Stimulated activated CD8-positive, alpha-beta memory T cell treated with anti-CD3 and anti-CD28 coated beads, Interleukin-7, amount 100 ng/mL, for 4 hours (primary cell): ENCODE measurements at regions not wholly inside any gene's neighbourhood (a gene's known extent, or its start where the extent isn't known, plus 50 kb on each side); places are given as distances from the start of the nearest gene placed in this dataset.
"Not testable (repeated sequence)": the region's sequence is repeated elsewhere in the genome, so short reads cannot be mapped to it uniquely, and the experiment has no call there.

Source experiments
- DNase-seq, 2 donors: peaks; one replicate each; pipeline ENCODE4 v3.0.0-alpha.2; 2020; ENCODE audit warnings: low read depth in 2 of 2

DNA sequence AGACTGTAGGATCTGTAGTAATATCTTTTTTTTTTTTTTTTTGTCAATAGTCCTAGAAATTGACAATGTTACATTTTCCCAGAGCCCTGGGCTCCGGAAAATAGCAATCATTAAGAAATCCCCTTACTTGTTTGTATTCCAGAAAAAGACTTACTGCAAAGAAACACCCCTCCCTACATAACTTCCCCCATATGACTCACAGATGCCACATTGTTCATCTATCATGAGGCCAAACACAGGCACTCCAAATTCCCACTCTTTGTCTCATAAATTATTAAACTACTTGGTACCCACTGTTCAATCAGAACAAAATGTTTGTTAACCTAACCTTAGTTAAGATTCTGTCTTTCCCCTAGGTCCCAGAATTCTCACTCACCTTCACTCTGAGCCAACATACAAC, 53.5 kb downstream of the TEX51 start:
- no peak for DNase-seq

DNA sequence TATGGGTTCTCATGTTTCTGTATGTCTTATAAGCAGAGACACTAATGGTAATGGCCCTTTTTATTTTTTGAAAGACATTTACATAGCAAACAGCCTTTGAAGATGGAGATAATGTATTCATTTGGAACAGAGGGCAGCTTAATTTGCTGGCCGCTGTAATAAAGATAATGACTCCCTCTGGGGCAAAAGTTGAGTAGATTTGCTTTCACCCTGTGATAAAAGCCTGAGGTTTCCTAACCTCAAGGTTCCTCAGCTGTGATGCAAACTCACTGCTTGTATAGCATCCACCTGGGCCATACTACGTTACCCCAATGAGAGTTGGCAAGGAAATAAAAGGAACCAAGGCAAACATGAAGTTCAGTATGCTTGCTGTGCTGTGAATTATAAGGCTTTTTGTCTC, 54.8 kb downstream of the TEX51 start:
- DNase-seq: no peak

DNA sequence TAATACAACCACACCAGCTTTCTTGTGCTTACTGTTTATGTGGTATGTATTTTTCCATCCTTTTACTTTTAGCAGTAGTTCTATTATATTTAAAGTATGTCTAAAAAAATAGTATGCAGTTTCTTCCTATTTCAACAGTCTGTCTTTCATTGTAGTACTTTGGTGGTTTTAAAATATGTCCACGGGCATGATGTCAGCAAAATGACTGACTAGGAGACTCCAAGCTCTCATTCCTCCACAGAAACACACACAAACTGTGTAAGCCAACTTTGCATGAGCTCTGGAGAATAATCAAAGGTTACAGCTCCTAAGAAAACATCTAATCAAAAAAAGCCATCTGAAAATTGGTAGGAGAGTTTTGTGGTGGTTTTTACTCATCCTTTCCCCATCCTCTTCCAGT, 56.1 kb downstream of the TEX51 start:
- DNase-seq: no peak

DNA sequence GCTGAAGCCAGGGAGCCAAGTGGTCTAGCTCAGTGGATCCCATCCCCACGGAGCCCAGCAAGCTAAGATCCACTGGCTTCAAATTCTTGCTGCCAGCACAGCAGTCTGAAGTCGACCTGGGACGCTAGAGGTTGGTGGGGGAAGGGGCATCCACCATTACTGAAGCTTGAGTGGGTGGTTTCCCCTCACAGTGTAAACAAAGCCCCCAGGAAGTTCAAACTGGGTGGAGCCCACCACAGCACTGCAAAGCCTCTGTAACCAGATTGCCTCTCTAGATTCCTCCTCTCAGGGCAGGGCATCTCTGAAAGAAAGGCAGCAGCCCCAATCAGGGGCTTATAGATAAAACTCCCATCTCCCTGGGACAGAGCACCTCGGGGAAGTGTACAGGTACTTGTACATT, 58.1 kb downstream of the TEX51 start:
- not testable (repeated sequence) for DNase-seq

DNA sequence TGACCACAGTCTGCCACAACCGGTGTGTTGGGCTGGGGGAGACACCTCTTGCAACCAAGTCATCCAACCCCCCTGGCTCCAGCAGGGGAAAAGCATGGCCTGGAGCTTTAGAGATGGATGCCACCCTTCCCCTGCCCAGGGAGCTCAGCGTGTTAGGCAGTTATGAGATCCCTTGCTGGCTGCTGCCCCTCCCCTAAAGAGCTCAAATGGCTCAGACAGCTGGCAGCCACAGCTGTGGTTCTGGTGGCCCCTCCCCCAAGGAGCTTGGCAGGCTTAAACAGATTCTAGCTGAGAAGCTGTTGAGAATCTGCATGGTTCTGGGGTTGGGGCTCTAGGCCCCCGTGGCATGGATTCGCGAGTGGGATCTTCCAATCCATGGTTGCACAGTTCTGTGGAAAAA, 64.7 kb downstream of the TEX51 start:
- no peak for DNase-seq

DNA sequence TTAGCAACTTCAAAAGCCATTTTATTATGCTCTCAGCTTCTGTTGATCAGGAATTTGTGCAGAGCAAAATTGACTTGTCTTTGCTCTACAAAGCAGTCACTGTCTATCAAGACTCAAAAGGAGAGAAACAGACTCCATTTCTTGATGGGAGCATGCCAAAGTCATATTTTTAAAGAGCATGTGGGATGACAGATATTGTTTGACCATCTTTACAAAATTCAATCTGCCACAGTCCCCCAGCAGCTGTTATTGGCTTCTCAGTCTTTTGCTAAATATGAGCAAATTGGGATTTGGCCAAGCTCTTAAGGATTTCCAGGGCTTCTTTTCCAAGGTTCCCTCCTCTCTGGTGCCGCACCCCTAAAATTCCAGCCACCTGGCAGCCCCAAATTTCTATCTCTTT, 67.9 kb downstream of the TEX51 start:
- DNase-seq: no peak

DNA sequence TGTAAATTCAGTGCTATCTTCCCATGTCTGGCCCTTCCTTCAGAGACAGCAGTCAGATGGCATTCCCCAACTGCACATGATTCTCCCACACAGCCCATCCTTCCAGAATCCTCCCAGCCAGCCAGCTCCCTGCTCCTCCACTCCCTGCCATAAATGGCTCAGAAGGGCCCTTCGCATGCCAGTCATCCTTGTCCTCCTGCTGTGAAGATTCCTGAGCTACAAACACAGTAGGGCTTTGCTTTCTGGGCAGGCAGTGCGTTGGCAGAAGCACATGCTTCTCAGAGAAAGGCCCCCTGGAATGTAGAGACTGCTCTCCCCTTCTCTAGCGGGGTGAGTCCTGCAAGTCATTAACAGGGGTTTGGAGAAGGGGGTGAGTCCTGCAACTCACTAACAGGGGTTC, 71.9 kb downstream of the TEX51 start:
- no peak for DNase-seq

DNA sequence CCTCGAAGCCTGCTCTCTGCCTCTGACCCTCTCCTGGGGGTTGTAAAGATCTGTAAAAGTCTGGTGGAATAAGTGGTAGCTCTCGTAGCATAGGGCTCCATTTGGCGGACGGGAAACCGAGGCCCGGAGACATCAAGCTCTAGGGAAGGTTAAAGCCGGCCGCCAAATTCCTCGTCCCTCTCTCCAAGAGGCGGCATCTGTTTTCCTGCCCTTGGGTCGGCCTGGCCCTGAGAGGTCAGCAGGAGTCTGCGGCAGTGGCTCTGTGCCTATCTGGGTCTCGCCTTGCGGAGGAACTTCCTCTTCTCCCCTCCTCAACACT, 72.4 kb downstream of the TEX51 start:
- DNase-seq: no peak

DNA sequence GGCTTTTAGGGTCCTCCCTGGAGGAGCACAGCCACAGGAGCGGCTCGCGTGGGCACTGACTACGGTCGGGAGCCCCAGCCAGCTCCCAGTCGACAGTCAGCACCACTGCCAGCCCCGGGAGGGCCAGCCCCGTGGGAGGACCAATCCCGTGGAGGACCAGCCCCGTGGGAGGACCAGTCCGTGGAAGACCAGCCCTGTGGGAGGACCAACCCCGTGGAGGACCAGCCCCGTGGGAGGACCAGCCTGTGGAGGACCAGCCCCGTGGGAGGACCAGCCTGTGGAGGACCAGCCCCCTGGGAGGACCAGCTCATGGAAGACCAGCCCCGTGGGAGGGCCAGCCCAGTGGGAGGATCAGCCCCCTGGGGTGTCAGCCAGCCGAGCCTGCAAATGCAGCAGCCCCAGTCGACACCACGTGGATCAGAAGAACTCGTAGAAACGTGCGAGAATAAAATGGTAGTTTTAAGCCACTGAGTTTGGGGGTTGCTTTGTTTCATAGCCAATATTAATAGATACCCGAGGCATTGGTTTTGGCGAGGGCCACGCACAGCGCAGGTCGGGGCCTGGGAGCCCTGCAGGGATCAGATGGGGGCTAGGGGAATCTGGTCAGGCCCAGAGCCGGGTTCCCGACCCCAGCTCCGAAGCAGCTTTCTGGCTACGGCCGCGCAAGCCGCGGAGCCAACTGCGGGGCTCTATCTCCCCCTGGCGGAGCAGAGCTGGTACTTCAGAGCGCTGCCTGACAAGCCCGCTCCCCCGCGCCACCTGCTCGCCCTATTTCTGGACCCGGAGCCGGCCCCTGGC, 73.0 kb downstream of the TEX51 start:
- peak; percentile 17 to 43 for DNase-seq

DNA sequence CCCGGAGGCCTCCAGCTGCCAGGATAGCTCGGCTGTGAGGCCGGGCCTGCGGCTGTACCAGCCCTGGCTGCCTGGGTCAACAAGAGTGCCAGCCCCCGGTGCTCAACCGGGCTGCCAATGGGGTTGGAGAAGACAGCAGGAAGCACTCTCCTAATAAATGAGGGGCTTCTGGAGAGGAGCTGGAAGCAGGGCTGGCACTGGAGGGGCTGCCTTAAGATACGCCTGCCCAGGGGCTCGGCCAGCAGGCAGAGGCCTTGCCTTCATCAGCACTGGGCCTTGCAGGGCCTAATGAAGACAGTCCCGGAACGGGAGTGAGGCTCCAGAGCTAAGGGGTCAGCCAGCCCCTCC, 73.6 kb downstream of the TEX51 start:
- DNase-seq: no peak

DNA sequence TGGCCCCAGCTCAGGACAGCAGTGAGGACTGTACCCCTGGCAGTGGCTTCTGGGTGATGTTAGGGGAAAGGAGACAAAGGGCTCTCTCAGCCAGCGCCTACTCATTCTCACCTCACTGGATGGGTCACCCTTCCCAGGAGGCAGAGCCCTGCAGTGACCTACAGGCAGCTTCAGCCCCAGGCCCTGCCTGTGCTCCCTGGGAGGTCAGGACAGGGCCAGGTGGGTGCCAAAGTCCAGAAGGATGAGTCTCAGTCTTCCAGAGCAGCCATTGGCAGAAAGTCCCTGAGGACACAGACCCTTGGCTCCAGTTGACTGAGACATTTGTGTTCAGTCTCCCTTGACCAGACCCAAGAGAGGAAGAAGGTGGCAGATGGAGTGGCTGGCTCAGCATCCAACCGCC, 75.1 kb downstream of the TEX51 start:
- DNase-seq: no peak

DNA sequence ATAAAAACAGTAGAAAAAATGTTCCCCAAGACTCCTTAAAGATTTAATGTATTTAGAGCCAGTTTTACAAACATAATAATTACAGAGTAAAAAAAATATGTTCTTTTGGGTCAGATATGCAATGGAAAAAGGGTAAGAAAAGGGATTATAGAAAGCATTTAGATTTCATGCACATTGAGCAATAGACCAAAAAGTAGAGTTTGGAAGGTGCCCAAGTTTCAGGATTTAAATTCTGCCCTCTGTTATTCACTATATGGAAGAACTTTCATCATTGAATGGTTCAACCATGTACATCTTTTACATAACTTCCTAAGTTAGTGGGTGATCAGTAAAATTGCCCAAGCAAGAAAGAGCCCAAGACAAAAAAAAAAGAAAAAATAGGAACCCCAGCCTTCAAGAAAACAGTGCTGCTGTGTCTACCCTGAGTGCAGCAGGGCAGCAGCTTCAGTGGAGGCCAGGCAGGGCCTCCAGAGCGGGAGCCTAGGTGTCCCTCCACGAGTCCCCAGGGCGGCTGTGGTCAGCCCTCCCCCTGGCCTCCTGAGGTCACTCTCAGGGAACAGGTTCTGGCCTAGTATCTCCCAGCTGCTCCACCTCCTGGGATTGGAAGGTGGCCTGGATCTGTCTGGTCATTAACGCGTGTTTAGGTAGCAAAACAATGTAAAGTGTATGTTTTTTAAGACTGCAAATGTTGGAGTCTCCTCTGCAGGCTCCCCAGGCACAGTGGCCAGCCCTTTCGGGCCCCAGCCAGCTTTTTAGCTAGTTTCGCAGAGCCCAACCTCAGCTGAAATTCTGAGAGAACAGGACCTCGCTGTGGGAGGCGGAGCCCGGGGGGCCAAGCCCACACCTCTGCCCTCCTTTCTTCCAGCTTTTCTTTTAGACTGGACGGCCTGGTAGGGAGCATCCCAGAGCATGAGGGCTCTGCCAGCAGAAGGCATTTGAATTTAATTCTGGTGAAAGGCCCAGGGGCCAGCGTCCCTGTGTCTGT, 77.3 kb downstream of the TEX51 start:
- DNase-seq: no peak

DNA sequence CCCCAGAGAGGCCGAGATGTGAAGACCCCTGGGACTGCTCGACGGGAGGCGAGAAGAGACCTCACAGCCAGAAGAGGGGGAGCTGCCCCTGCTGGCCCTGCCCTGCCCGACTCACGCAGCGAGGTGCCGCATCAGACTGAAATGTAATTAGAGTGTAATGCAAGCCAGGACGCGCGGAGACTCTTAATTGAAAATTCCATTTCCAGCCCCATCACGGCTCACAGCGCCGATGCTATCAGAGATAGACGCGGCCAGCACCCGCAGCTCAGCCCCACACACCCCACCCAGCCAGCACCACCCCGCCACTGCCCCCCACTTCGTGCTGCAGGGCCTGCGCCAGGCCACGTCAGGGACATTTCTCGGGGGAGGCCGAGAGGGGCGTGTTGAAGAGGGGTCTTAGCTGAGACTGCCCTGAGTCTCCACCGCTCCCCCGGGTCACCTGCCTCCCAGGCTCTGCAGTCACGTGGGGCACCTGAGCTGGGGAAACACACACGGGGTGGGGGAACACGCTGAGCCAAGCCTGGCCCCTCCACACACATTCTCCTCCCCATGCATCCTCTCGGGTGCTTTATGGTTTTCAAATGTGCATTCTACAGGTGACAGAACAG, 78.1 kb downstream of the TEX51 start:
- no peak for DNase-seq

DNA sequence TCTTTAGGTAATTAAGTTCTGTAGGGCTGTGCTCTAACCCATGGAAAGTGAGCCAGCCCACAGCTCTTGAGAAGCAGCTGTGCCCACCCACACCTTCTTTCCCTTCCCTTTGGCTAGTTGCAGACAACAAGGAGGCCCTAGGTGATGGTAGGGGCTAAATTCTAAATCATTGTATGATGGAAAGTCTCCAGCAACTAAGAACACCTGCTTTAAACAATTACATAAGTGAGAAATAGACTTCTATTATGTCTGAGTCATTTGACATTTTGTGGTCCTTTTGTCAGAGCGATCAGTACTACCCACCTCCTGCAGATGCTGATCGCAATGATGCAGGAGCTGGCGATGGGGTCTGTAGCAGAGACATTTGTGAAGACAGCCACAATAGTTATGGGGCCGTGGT, 79.6 kb downstream of the TEX51 start:
- DNase-seq: no peak

DNA sequence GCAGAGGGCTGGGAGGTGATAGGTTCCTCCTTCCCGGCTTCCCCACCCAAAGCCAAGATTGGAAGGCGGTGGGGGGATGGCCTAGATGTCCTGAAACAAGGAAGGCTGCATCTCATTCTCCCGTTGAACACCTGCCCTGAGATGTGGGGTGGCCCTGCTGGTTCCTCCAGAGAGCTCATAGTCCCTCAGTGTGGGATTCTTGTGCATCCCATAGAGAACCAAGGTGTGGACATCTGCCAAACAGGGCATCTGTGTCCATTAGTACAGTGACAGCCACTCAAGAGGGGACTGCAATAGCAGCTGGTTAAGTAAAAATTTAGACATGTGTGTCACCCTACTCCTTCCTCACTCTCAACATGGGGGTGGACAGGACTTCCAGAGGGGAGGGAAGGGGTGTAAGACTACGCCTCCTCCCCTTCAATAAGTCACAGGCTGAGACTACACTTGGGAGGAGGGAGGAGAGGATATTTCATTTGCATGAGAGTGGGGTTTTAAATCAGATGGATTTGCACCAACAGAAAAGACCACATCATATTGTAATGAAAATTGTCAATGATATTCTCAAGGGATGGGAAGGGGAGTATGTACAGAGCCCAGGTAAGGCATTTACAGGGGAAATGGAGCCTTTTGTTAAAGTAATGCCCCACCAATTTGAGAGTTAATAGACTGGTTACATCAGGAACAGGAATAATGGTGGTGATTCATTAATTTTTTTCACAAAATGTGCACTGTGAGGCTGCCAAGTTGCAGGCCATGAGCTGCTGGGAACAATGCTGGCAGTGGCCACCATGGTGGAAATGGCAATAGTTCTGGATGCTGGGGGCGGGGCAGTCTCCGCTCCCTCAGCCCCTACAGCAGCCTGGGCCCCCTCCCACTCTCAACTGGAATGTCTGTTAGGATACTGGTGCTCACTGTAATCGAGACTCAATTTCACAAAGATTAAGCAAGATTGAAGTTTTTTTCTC, 80.6 kb downstream of the TEX51 start:
- no peak for DNase-seq

DNA sequence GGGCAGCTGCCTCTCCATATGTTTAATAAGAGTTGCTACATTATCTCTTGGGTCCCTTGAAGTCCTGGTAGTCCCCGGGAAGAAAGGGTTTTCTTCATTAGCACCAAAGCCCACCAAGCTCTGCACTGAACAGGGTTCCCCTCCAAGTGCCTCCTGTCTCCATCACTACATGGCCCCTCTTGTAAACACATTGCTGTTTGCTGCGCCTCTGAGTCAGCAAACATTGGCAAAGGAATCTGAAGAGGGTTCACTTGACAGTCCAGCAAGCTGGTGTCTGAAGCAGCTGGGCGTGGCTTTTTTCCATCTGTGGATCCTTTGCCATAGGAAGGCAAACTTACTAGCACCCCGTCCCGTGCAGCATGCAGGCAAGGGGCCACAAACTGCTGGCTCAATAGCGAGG, 82.8 kb downstream of the TEX51 start:
- no peak for DNase-seq

DNA sequence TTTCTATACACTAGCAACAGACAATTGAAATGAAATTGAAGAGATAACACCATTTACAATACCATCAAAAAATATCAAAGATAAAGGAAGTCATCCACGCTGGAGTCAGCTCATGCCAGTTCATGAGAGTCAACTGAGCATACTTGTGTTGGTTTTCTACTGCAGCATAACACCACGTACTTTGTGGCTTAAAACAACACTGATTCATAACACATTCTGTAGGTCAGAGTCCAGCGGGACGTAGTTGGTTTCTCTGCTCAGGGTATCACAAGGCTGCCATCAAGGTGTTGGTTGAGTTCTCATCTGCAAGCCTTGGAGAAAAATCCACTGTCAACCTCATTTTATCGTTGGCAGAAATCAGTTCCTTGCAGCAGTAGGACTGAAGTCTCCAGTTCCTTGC, 84.2 kb downstream of the TEX51 start:
- DNase-seq: no peak

DNA sequence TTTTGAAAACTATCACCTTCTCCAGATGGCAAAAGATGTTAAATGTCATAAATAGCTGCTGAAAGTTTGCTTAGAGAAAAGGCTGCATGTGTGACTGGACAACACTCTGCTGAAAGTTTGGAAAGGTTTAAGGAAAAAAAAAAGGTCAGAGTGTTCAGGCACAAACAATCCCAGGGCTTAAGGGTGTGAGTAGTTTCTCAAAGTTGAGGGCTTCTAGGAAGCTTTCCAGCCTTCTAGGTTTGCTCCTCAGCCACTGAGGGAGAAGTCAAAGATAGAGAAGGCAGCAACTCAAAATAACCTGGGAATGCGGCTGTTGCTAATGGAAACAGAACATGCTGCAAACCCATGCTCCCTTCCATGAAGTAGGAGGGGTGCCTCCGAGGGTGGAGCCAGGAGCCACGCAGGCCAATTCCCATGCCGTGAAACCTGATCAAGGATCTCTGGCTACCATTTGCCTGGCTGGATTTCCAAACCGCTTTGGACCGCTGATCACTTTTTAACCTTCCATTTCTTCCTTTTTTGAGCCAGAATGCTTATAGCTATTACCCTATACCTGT, 88.0 kb downstream of the TEX51 start:
- no peak for DNase-seq

DNA sequence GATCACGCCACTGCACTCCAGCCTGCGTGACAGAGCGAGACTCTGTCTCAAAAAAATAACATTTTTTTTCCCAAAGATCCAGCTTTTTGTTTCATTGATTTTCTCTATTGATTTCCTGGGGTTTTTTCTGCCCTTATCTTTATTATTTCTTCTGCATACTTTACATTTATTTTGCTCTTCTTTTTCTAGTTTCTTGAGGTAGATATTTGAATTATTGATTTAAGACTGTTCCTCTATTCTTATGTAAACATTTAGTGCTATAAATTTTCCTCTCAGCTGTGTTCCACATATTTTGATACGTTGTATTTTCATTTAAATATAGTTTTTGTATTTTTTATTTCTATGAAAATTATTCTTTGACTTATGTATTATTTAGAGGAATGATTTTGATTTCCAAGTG, 89.8 kb downstream of the TEX51 start:
- DNase-seq: no peak

DNA sequence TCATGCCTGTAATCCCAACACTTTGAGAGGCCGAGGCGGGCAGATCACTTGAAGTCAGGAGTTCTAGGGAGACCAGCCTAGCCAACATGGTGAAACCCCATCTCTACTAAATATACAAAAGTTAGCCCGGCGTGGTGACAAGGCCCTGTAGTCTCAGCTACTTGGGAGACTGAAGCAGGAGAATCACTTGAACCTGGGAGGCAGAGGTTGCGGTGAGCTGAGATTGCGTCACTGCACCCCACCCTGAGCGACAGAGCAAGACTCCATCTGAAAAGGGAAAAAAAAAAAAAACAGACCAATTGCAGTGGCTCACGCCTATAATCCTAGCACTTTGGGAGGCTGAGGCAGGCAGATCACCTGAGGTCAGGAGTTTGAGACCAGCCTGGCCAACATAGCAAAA, 90.4 kb downstream of the TEX51 start:
- not testable (repeated sequence) for DNase-seq

DNA sequence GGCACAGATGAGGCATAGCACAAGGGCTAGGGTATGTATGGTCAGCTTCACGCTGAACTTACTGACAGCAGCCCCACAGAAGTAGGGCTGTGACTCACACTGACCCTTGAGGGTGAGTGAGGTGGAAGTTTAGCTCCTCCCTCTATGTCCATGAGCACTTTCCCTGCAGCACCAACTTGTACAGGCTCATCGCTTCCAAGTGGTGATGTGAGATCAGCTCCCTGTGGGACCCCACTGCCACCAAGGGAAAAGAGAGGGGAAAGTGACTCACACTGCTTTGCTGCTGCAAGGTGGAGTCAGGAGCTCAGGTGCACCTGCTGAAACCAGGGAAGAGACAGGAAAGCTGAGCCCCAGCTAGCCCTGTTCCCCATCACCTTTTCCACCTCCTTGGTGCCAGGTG, 91.5 kb downstream of the TEX51 start:
- DNase-seq: no peak
